ENCODE measurements at regions not wholly inside any gene's neighbourhood (a gene's known extent, or its start where the extent isn't known, plus 50 kb on each side); places are given as distances from the start of the nearest gene placed in this dataset.

- TF ChIP-seq CTCF (IDR thresholded peaks at IDR 0.05), result no peak
- Histone ChIP-seq H3K9me3 (no peaks in the 10 kb centered on the region), H3K27me3 (peaks cover 0 to 18% of the 10 kb centered on the region in 2 donors), H3K4me1 (no peaks in the 10 kb centered on the region), H3K27ac (no peak overlapping the region), H3K36me3 (no peaks in the 10 kb centered on the region), H3K4me3 (no peak overlapping the region)
- intact Hi-C loops (cut with DNase I; ENCODE audit: low total_unique reads), result no loop called here
- no peak for DNase-seq
These were observed 50.5 kb upstream of the DLX2 start for GRCh38 chr2:172153156-172153555.

GRCh38 chr2:172153757-172154156 lies 51.1 kb upstream of the DLX2 start:
- Histone ChIP-seq H3K27me3 (peaks cover 0 to 17% of the 10 kb centered on the region in 2 donors), H3K27ac (no peak overlapping the region), H3K4me1 (no peaks in the 10 kb centered on the region), H3K4me3 (no peak overlapping the region), H3K36me3 (no peaks in the 10 kb centered on the region), H3K9me3 (no peaks in the 10 kb centered on the region)
- DNase-seq, result no peak
- intact Hi-C loops (cut with DNase I; ENCODE audit: low total_unique reads), result no loop called here
- no peak for TF ChIP-seq CTCF (IDR thresholded peaks at IDR 0.05)

- TF ChIP-seq CTCF (IDR thresholded peaks at IDR 0.05), result no peak
- H3K9me3 ChIP-seq, result peaks cover 0 to under 1% (median 0%) of the 10 kb centered on the region in 3 donors
- H3K27ac ChIP-seq, result no peak overlapping the region
- no peak for DNase-seq
- no peaks in the 10 kb centered on the region for H3K4me1 ChIP-seq
- intact Hi-C loops (cut with DNase I; ENCODE audit: low total_unique reads), result no loop called here
- no peak overlapping the region for H3K4me3 ChIP-seq
- H3K27me3 ChIP-seq, result peaks cover 0 to 13% of the 10 kb centered on the region in 2 donors
- H3K36me3 ChIP-seq, result no peaks in the 10 kb centered on the region
These were observed 53.1 kb upstream of the DLX2 start for GRCh38 chr2:172155752-172156151.

- no peak for TF ChIP-seq CTCF (IDR thresholded peaks at IDR 0.05)
- H3K9me3 ChIP-seq, result peaks cover 0 to 8% (median 0%) of the 10 kb centered on the region in 3 donors
- intact Hi-C loops (cut with DNase I; ENCODE audit: low total_unique reads), result loop anchor here (5.0 kb wide), 1 partner anchor 1891 kb away; no protein-coding TSS in a partner anchor
- no peak overlapping the region for H3K4me3 ChIP-seq
- H3K27ac ChIP-seq, result no peak overlapping the region
- H3K36me3 ChIP-seq, result no peaks in the 10 kb centered on the region
- H3K27me3 ChIP-seq, result peaks cover 0 to 16% of the 10 kb centered on the region in 2 donors
- DNase-seq, result no peak
- no peaks in the 10 kb centered on the region for H3K4me1 ChIP-seq
These were observed 58.1 kb upstream of the DLX2 start for GRCh38 chr2:172160839-172161238.

- no peak for TF ChIP-seq CTCF (IDR thresholded peaks at IDR 0.05)
- DNase-seq, result no peak
- Histone ChIP-seq H3K27ac (no peak overlapping the region), H3K36me3 (no peaks in the 10 kb centered on the region), H3K9me3 (peaks cover 0 to 8% (median 0%) of the 10 kb centered on the region in 3 donors), H3K27me3 (peaks cover 0 to 9% of the 10 kb centered on the region in 2 donors), H3K4me3 (no peak overlapping the region), H3K4me1 (no peaks in the 10 kb centered on the region)
- intact Hi-C loops (cut with DNase I; ENCODE audit: low total_unique reads), result loop anchor here (5.0 kb wide), 1 partner anchor 1890 kb away; no protein-coding TSS in a partner anchor
These were observed 59.6 kb upstream of the DLX2 start for GRCh38 chr2:172162225-172162733.

Data from tibial artery (tissue), 4 donors.